HG02642 (cell line): ENCODE measurements at regions not wholly inside any gene's neighbourhood (a gene's known extent, or its start where the extent isn't known, plus 50 kb on each side); places are given as distances from the start of the nearest gene placed in this dataset.

ENCODE experiments used
- ATAC-seq: cut with Tn5 transposase; IDR thresholded peaks from one replicate; pipeline ENCODE4 v1.9.1; 2021; ENCODE audit warnings: mild to moderate bottlenecking; ENCODE audit not compliant: unreplicated experiment, poor library complexity

- no peak for ATAC-seq
Observed at GRCh38 chr11:87444993-87445392, 407.3 kb downstream of the TMEM135 start.

GRCh38 chr11:87443707-87444106 lies 406.0 kb downstream of the TMEM135 start:
- no peak for ATAC-seq

- no peak for ATAC-seq
Observed at GRCh38 chr11:87440076-87440770, 402.5 kb downstream of the TMEM135 start.

- ATAC-seq: no peak
Observed at GRCh38 chr11:87438416-87438815, 400.7 kb downstream of the TMEM135 start.

- ATAC-seq: no peak
Observed at GRCh38 chr11:87437844-87438223, 400.1 kb downstream of the TMEM135 start.

GRCh38 chr11:87437133-87437843 lies 399.6 kb downstream of the TMEM135 start:
- ATAC-seq: no peak

- no peak for ATAC-seq
Observed at GRCh38 chr11:87432022-87432421, 394.3 kb downstream of the TMEM135 start.

- ATAC-seq: no peak
Observed at GRCh38 chr11:87431392-87431791, 393.7 kb downstream of the TMEM135 start.

GRCh38 chr11:87430821-87431220 lies 393.1 kb downstream of the TMEM135 start:
- no peak for ATAC-seq

GRCh38 chr11:87429996-87430395 lies 392.3 kb downstream of the TMEM135 start:
- no peak for ATAC-seq

GRCh38 chr11:87428266-87428665 lies 390.5 kb downstream of the TMEM135 start:
- no peak for ATAC-seq

GRCh38 chr11:87425943-87426342 lies 388.2 kb downstream of the TMEM135 start:
- ATAC-seq: no peak

GRCh38 chr11:87425391-87425790 lies 387.7 kb downstream of the TMEM135 start:
- no peak for ATAC-seq

GRCh38 chr11:87423161-87423560 lies 385.4 kb downstream of the TMEM135 start:
- ATAC-seq: no peak

- ATAC-seq: no peak
Observed at GRCh38 chr11:87422566-87422965, 384.8 kb downstream of the TMEM135 start.

GRCh38 chr11:87421422-87421821 lies 383.7 kb downstream of the TMEM135 start:
- ATAC-seq: peak; percentile 82

GRCh38 chr11:87417951-87418350 lies 380.2 kb downstream of the TMEM135 start:
- no peak for ATAC-seq

- no peak for ATAC-seq
Observed at GRCh38 chr11:87405843-87406242, 368.1 kb downstream of the TMEM135 start.

GRCh38 chr11:87405356-87405755 lies 367.6 kb downstream of the TMEM135 start:
- no peak for ATAC-seq

GRCh38 chr11:87401653-87402052 lies 363.9 kb downstream of the TMEM135 start:
- no peak for ATAC-seq

- ATAC-seq: no peak
Observed at GRCh38 chr11:87399341-87399740, 361.6 kb downstream of the TMEM135 start.

GRCh38 chr11:87398931-87399330 lies 361.2 kb downstream of the TMEM135 start:
- ATAC-seq: no peak
